NCI-H2107 treated with DMSO at 0.1 percent for 48 hours (cell line): ENCODE measurements at regions not wholly inside any gene's neighbourhood (a gene's known extent, or its start where the extent isn't known, plus 50 kb on each side); places are given as distances from the start of the nearest gene placed in this dataset.
"Not testable (repeated sequence)": the region's sequence is repeated elsewhere in the genome, so short reads cannot be mapped to it uniquely, and the experiment has no call there.

Experiments
- DNase-seq: peaks from one replicate; lab custom pipeline; 2025; ENCODE audit not compliant: unreplicated experiment; lab: John Stamatoyannopoulos, UW

GRCh38 chr6:141884850-141885249 is 247.9 kb upstream of the GJE1 start:
- DNase-seq, result no peak

- no peak for DNase-seq
These were observed 254.0 kb upstream of the GJE1 start for GRCh38 chr6:141878686-141879085.

GRCh38 chr6:141877275-141877983 is 255.3 kb upstream of the GJE1 start:
- DNase-seq, result no peak

- no peak for DNase-seq
These were observed 257.7 kb upstream of the GJE1 start for GRCh38 chr6:141874930-141875602.

GRCh38 chr6:141869509-141869908 is 263.2 kb upstream of the GJE1 start:
- not testable (repeated sequence) for DNase-seq

GRCh38 chr6:141867767-141868166 is 265.0 kb upstream of the GJE1 start:
- no peak for DNase-seq

- DNase-seq, result no peak
These were observed 265.8 kb upstream of the GJE1 start for GRCh38 chr6:141866731-141867497.

GRCh38 chr6:141851063-141851462 is 281.7 kb upstream of the GJE1 start:
- no peak for DNase-seq

GRCh38 chr6:141848029-141848890 is 284.5 kb upstream of the GJE1 start:
- no peak for DNase-seq

- DNase-seq, result no peak
These were observed 286.1 kb upstream of the GJE1 start for GRCh38 chr6:141846639-141847038.

- no peak for DNase-seq
These were observed 289.4 kb upstream of the GJE1 start for GRCh38 chr6:141843178-141843834.

- DNase-seq, result no peak
These were observed 299.6 kb upstream of the GJE1 start for GRCh38 chr6:141833001-141833655.

GRCh38 chr6:141830530-141830929 is 302.2 kb upstream of the GJE1 start:
- no peak for DNase-seq

GRCh38 chr6:141829566-141830360 is 303.0 kb upstream of the GJE1 start:
- no peak for DNase-seq

- no peak for DNase-seq
These were observed 308.4 kb upstream of the GJE1 start for GRCh38 chr6:141824350-141824749.

GRCh38 chr6:141815039-141815438 is 317.7 kb upstream of the GJE1 start:
- DNase-seq, result not testable (repeated sequence)

GRCh38 chr6:141809901-141810300 is 322.8 kb upstream of the GJE1 start:
- no peak for DNase-seq

- no peak for DNase-seq
These were observed 324.1 kb upstream of the GJE1 start for GRCh38 chr6:141808662-141809061.

GRCh38 chr6:141800973-141801372 is 331.8 kb upstream of the GJE1 start:
- not testable (repeated sequence) for DNase-seq
